Suppressor macrophage treated with lipopolysaccharide for 4 hours (primary cell): ENCODE measurements at regions not wholly inside any gene's neighbourhood (a gene's known extent, or its start where the extent isn't known, plus 50 kb on each side); places are given as distances from the start of the nearest gene placed in this dataset.

Experiments used
- DNase-seq: peaks from one replicate; pipeline ENCODE4 v3.0.0-alpha.2; 2020

DNA sequence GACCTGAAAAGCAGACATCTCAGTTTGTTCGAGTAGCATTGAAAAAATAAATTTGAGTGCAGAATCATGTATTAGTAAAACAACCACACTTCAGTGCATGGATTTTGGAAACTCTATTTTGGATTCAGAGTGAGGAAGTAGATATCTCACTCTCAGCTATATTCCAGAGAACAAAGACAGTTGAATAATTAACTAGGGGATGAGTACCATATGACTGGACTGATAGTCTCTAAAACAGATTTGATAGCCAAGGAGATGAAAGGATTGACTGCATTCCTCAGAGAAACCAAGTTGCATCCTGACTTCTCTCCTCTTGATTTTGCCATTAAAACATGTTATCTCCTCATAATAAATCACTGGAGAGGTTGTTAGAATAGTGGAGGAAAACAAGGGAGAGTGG, 268.4 kb upstream of the SP4 start:
- no peak for DNase-seq

DNA sequence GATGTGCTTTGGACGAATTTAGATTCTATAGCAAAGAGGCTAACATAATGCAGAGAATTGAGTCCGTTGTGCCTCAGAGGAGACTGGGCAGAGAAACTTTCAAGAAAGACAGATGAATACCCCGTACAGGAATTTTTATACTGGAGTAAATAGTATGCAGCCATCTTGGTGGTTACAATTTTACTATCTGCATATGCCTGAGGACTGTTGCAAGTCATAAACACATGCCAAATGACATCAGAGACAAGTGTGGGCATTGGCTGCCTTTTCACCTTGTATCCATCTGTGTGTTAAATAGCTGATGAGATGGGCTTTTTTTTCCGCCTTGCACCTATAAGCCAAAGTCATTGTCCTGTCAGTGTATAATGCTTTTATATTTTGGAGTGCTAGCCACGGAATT, 267.5 kb upstream of the SP4 start:
- no peak for DNase-seq

- no peak for DNase-seq
Observed at GRCh38 chr7:21167942-21168341, 259.9 kb upstream of the SP4 start.

DNA sequence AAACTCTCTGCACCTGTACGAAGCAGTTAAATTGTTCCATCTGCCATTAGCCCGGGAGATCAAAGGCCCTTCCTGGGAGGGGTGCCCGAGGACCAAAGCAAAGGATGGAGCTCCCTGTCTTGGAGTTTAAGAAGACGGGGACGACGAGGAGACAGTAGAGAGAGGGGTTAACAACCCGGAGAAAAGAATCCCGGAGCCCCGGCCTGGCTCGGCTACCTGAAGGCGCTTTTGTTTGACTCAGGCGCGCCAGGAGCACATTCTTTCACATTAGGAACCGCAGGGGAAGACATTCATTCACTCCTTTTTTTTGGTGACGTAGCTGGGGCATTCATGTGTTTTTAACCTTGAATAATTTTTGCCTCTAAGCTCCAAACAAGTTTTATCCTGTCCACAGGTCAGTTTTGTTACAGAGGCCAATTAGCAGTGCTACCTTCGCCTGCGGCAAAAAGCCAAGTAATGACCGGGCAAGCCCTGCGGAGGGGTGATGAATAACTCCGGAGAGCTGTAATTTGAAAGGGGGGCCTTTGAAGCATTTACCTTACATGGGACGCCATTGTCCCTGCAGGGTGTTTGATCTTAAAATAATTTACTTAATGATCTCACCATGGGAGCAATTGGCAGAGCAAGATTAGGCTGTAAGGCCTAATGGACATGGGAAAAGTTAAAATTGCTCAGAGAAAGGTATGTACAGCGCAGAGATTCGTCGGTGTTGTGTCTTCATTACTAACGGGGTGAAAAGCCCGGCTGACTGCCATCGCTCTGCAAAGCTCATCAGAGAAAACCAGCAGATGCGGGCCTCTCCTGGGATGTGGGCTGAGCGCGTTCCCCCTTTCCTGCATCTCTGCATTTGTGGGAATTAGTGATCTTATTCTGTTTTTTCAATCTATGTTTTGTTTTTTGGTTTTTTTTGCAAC, 258.0 kb upstream of the SP4 start:
- no peak for DNase-seq

DNA sequence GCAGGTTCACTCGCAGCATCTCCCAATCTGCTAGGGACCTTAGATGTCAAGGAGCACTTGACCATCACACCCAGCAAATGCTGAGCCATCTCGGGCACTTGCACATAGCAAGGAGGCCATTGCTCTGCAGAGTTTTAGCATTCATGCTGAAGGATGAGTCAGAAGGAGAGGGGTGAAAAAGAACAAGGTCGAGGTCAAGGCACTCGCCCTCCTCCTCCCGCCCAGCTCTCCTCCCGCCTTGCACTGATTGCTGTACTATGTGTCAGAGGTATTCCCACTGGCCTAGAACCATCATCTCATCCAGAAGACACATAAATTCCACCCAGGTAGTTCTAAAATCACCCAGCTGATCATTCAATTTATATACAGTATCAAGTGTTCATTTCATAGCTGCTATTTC, 255.1 kb upstream of the SP4 start:
- no peak for DNase-seq

- no peak for DNase-seq
Observed at GRCh38 chr7:21173436-21173835, 254.4 kb upstream of the SP4 start.

DNA sequence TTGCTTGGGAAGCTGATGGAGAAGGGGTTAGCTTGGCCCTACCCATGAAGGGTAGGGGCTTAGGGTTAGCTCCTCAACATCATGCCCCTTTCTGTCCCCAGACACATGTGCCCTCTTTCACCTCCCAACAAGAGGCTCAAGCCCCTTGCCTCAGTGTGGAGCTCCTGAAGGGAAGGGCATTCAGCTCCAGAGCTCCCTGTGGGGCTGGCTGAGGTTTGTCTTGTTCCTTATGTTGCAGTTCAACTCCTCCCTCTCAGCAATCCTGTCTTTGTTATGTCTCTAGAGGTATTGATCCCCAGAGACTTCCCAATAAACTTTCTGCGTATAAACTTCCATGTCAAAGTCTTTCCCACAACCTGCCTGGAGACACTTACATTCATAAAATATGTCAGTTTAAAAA, 252.2 kb upstream of the SP4 start:
- no peak for DNase-seq

DNA sequence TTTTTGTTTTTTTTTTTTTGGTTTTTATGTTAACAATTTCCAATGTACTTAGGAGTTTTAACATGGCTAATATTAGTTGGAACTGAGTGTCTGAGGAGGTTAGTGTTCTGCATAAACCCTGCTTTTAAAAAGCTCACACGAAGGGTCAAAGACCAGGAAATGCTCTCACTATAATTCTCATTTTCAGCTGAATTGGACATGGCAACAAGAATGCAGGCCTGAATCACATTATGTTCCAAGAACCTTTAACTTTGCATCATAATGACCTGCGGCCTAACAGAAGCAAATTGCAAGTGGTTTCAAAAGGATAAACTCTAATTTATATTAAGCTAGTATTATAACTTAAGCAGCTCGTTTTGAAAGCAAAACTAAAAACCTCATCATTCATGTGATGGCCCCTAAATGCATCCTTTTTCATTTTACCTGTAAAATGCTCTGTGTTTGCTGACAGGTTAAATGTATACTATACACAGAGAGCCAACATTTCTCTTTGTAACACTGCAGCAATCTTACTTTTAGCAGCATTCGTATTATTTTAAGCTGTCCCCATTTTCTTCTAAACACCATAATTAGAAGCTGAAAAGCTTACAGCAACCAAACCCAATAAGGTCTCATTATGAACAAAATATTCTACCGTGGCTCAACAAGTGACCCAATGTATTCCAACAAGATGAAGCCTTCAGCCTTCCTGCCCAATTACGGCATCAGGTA, 242.8 kb upstream of the SP4 start:
- no peak for DNase-seq

DNA sequence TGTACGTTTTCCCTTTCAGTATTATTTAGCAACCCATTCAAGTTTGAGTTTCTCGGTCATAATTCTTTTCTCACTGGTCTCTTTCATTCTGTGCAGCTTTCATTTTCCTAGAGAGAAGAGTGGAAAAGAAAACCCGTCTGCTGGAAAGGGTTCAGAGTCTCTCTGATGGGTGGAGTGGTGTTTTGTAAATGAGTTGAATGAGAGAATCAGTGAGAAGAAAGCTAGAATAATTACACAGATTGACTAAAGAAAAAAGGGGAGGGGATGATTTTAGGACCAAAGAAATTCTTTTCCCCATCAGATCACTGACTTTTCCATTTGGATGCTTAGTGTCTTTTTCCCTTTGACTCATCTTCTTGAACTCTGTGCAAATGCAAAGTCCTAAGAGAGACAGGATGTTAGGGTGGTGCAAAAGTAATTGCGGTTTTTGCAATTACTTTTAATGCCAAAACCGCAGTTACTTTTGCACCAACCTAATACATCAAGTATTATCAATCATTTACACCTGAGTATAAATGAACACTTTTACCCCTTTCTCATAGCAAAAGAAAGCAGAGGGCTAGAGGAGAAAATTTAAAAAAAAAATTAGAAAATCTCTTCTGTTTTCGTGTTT, 242.1 kb upstream of the SP4 start:
- no peak for DNase-seq

DNA sequence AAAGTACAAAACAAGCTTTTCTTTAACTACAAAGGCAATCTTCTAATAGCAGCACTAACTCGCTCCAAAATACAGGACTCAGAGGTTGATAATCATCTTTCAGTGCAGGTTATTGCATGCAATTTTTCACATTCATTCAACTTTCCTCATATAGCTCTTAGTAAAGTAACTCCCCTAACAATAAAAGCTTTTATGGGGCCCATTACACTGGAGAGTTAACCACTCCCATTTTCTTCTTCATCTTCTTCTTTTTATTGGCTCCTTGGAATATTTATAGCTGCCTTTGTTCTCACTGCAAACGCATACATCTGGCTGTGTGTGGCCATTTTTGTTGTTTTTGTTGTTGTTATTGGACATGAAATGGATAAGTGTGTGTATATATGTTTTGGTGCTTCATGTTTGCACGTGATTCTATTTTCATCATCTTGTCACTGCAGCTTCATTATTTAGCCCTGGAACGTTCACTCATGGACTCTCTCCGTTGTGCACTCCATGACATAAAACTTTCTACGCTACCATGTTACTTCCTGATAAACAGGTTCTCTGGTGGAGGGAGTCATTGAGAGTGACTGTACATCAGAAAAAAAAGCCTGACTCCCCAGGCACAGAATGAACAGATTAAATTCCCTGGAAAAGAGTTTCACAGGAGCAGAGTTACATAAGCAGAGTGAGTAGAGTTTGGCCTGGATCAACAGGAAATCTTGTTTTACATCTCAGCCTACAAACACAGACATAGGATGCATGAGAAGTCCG, 236.4 kb upstream of the SP4 start:
- DNase-seq, result no peak

DNA sequence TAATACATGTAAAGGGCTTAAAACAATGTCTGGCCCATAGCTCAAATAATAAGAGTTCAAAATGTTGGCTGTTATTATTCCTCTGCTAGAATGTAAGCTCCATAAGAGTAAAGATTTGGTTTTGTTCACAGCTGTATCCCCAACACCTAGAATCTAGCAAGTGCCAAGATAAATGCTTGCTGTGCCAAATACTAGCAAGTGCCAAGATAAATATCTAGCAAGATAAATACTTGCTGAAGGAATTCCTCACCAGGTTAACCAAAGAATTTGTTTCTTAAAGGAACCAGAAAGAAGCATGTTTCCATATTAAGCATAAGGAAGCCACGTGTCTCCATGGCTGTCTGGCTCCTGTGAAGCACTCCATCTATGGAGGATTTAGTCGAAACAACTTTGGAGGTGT, 235.2 kb upstream of the SP4 start:
- no peak for DNase-seq

DNA sequence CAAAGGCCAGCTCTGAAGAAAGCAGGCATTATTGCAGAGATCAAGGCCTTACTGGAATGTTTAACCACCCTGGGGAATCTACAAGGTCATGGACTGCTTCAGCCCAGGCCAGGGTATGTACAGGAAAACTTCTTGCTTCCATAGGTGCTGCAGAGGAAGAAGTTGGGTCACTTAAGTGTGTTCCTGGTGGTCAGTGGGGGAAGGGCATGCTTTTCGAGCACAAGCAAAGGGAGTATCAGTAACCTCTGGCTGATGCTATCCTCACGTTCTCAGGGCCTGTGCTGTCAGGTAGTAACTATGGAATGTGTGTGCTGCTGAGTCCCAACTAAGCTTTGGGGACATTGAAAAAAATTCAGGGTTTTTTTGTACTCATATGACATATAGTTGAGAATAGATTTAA, 234.0 kb upstream of the SP4 start:
- no peak for DNase-seq

DNA sequence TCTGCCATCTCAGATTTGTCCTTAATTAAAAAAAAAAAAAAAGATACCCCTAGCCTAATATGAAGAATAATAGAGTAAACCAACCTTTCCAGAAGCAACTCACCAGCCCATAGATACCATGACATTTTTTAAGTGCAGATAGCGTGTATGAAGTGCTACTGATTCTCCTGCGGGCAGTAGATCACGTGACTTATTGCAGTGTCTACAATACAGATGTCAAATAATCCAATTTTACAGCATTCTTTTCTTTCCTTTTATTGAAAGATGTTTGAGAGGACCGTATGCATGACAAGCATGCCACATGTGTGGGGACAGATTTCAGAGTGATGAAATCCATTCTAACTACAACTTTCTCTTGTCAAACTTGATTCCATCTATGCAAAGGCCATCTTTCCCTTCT, 232.9 kb upstream of the SP4 start:
- DNase-seq, result no peak

GRCh38 chr7:21198921-21199320, 229.0 kb upstream of the SP4 start:
- DNase-seq, result no peak

DNA sequence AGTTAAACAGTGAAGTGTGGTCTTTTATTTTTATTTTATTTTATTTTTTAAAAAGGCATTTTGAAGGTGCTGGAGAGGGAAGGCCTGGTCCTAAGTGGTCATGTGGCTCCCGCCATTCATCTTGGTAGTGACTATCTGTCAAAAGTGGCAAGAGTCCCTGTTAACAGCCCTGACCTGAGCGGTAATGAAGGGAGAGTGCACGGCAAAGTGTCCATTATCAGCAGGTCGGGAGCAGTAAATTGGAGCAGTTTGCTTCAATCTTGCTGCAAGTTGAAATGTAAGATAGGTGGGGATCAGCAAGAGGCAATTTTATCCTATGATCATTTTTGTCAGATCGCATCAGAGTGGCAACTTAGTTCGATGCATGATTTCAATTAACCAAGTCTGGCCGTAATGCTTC, 227.4 kb upstream of the SP4 start:
- no peak for DNase-seq

GRCh38 chr7:21214657-21215056, 213.2 kb upstream of the SP4 start:
- DNase-seq, result no peak

GRCh38 chr7:21215307-21215706, 212.6 kb upstream of the SP4 start:
- no peak for DNase-seq

- DNase-seq, result no peak
Observed at GRCh38 chr7:21217365-21217764, 210.5 kb upstream of the SP4 start.

- DNase-seq, result no peak
Observed at GRCh38 chr7:21218155-21218554, 209.7 kb upstream of the SP4 start.

DNA sequence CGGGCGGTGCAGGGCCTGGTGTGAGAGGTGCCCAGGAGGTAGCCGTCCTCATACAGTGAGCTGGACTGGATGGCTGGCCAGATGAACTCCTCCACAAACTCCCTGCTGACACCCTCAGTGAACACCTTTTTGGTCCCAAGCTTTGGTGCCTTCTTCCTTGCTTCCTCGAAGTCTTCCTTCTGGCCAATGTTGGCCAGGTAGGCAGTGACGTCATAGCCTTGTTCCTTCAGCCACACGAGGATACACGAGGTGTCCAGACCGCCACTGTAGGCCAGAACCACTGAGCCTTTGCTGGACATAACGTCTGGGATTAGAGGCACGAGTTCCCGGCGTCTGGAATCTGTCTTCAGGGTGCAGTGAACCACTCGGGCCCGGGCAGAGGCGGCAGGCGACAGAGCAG, 206.8 kb upstream of the SP4 start:
- DNase-seq, result no peak

- DNase-seq, result no peak
Observed at GRCh38 chr7:21238400-21239116, 189.3 kb upstream of the SP4 start.

DNA sequence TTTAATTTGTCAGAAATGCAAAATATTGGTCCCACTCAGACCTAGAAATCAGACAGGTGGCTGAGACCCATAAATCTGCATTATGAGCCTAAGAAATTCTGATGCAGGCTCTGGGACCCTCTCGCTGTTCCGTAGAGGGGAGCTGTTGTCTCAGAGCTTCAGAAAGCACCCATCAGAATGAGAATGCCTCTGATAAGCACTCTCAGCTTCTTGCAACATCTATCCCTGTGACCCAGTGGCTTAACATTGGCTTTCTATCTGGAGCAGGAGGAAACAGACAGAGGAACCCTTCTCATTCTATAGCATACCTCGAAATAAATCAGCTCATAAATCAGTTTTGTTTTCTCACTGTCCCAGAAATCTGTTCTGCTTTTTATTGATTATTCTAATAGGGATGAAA, 184.6 kb upstream of the SP4 start:
- DNase-seq, result no peak
